Hepatocyte (in vitro differentiated cells): ENCODE measurements at regions not wholly inside any gene's neighbourhood (a gene's known extent, or its start where the extent isn't known, plus 50 kb on each side); places are given as distances from the start of the nearest gene placed in this dataset.

Source experiments
- EZH2 ChIP-seq: fragments of 200-600 bp; sonication (generic); IDR thresholded peaks from 2 replicates; pipeline ENCODE4 v1.6.1; 2016; ENCODE audit warnings: antibody characterized with exemption, mild to moderate bottlenecking, borderline replicate concordance
- EZH2phosphoT487 ChIP-seq: fragments of 200-600 bp; sonication (generic); IDR thresholded peaks from one replicate; pipeline ENCODE4 v1.6.1; 2018; ENCODE audit warnings: antibody characterized with exemption, mild to moderate bottlenecking, low read depth, moderate library complexity; ENCODE audit not compliant: unreplicated experiment, severe bottlenecking
- TF ChIP-seq, protein P1 (sequence below): fragments of 200-600 bp; sonication (generic); IDR thresholded peaks from 2 replicates; pipeline ENCODE4 v1.5.1; 2016; ENCODE audit warnings: antibody characterized with exemption, mild to moderate bottlenecking; ENCODE audit not compliant: poor library complexity

DNA sequence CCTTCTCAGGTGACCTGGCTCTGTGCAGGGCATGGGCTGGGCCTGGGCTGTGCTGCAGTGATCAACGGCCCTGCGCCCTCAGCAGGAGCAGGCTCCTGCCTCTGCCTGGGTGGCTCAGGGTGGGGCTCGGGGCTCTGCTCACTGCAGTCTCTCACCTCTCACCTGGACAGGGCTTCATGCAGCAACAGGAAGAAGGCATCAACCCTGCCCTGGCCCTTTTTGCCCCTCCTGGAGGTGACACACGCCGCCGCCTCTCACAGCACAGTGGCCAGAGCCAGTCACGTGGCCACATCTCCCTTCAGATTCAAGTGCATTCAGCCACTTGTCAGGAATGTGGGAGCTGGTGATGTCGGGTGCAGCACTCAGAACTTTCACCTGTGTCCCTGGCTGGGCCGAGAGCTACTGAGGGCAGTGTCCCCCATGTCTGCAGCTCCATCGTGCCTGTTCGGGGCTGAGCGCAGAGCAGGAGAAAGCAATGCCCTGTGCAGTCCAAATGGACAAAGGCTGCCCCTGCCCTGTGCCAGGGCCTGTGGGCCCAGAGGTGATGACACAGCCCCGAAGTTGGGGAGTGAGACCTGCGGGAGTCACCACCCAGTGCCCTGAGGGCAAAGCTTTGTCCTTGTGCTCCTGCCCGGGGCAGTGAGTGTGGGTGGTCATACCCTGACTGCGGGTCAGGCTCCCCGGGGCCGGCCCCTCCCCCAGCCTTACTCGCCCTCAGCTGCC lies 314.0 kb downstream of the PTPRU start:
- TF ChIP-seq EZH2phosphoT487: no peak
- TF ChIP-seq, protein P1, sequence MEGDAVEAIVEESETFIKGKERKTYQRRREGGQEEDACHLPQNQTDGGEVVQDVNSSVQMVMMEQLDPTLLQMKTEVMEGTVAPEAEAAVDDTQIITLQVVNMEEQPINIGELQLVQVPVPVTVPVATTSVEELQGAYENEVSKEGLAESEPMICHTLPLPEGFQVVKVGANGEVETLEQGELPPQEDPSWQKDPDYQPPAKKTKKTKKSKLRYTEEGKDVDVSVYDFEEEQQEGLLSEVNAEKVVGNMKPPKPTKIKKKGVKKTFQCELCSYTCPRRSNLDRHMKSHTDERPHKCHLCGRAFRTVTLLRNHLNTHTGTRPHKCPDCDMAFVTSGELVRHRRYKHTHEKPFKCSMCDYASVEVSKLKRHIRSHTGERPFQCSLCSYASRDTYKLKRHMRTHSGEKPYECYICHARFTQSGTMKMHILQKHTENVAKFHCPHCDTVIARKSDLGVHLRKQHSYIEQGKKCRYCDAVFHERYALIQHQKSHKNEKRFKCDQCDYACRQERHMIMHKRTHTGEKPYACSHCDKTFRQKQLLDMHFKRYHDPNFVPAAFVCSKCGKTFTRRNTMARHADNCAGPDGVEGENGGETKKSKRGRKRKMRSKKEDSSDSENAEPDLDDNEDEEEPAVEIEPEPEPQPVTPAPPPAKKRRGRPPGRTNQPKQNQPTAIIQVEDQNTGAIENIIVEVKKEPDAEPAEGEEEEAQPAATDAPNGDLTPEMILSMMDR: no peak
- TF ChIP-seq EZH2: no peak
